PC-3 (cell line): ENCODE measurements at regions not wholly inside any gene's neighbourhood (a gene's known extent, or its start where the extent isn't known, plus 50 kb on each side); places are given as distances from the start of the nearest gene placed in this dataset.

ENCODE experiments used
- EZH2 ChIP-seq: fragments of 300-600 bp; sonication (generic); IDR thresholded peaks from one replicate; pipeline ENCODE4 v1.6.1; 2017; ENCODE audit warnings: antibody characterized with exemption, mild to moderate bottlenecking, low read length; ENCODE audit not compliant: unreplicated experiment
- TF ChIP-seq, protein P1 (sequence below): fragments of 300-600 bp; sonication (generic); conservative IDR thresholded peaks from 2 replicates; pipeline ENCODE4 v1.5.1; 2017; ENCODE audit warnings: antibody characterized with exemption, low read depth, mild to moderate bottlenecking, low read length

DNA sequence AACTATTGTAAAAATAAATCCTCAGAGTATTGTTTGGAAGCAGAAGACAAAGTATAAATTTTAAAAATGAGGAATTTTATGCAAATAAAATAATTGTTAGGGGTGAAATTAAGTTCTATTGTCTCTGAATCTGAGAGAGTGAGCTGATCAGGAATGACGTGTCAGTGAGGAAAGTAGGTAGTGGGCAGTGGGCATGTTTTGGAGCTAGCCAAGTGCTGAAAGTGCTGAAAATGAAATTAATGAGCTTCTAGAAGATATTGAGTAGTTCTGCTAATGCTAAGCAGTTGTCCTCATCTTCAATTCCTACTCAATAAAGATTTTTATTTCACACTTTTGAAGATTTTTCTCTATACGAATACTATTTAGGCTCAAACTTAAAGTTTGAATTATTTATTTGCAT lies 1167.8 kb upstream of the PCDH20 start:
- TF ChIP-seq, protein P1, sequence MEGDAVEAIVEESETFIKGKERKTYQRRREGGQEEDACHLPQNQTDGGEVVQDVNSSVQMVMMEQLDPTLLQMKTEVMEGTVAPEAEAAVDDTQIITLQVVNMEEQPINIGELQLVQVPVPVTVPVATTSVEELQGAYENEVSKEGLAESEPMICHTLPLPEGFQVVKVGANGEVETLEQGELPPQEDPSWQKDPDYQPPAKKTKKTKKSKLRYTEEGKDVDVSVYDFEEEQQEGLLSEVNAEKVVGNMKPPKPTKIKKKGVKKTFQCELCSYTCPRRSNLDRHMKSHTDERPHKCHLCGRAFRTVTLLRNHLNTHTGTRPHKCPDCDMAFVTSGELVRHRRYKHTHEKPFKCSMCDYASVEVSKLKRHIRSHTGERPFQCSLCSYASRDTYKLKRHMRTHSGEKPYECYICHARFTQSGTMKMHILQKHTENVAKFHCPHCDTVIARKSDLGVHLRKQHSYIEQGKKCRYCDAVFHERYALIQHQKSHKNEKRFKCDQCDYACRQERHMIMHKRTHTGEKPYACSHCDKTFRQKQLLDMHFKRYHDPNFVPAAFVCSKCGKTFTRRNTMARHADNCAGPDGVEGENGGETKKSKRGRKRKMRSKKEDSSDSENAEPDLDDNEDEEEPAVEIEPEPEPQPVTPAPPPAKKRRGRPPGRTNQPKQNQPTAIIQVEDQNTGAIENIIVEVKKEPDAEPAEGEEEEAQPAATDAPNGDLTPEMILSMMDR = no peak
- no peak for TF ChIP-seq EZH2
